Hematopoietic multipotent progenitor cell treated with erythropoietin and hydrocortisone succinate and interleukin-3 and kit ligand, for 8 days (in vitro differentiated cells): ENCODE measurements at regions not wholly inside any gene's neighbourhood (a gene's known extent, or its start where the extent isn't known, plus 50 kb on each side); places are given as distances from the start of the nearest gene placed in this dataset.
A peak's percentile ranks its signal among the peaks of the same experiment; 100 is the strongest.

Source experiments
- DNase-seq: peaks from one replicate; pipeline ENCODE4 v3.0.0-alpha.2; 2015

DNA sequence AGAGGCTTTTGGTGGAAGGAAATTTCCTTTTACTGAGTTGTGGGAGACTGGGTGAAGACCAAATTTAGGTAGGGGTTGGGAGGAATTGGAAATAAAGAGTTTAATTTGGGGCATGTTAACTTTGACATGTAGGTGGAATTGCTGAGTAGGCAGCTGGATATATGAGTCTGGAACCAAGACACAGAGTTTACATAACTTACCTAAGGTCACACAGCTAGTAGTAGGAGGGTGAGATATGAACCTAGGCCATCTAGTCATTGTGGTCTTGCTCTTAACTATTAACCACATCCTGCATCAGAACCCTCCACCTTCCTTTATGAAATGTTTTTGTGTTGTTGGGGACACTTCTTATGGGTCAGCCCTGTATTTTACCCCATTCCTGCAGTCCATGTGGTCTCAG lies 113.1 kb downstream of the ICOS start:
- peak; percentile 3 for DNase-seq

DNA sequence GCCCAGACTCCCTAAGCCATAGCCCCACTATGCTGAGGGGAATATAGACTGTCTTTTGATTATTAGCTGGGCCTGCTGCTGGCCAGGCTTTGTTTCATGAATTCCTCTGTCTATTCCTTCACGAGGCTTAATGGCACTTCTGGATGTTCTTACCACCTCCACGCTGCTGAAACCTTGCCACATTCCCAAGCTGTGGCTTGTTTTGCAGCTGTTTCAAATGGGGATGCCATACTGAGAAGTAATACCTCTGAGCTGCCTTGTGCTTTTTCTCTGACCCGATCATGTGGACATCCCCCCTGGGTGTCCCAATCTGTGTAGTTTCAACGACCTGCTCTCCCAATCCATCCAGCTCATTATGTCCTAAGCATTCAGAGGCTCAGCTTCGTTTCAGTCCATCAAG lies 114.1 kb downstream of the ICOS start:
- no peak for DNase-seq

DNA sequence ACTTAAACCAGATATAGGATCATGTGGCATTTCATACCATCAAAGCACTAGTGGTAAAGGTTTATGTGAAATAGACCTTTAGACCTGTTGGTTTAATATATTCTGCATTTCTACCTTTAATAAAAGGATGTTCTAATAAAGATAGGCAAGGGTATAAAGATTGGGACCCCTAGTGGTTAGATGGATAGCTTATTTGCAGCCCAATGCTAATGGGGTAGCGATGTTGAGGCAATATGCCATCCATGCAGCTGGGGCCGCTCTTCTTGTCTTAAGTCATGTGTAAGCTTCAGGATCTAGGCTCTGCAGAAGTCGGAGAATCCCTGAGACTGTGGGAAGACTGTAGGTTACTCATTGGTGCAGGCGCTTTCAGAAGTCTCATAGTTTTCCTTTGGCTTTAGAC lies 114.9 kb downstream of the ICOS start:
- no peak for DNase-seq

DNA sequence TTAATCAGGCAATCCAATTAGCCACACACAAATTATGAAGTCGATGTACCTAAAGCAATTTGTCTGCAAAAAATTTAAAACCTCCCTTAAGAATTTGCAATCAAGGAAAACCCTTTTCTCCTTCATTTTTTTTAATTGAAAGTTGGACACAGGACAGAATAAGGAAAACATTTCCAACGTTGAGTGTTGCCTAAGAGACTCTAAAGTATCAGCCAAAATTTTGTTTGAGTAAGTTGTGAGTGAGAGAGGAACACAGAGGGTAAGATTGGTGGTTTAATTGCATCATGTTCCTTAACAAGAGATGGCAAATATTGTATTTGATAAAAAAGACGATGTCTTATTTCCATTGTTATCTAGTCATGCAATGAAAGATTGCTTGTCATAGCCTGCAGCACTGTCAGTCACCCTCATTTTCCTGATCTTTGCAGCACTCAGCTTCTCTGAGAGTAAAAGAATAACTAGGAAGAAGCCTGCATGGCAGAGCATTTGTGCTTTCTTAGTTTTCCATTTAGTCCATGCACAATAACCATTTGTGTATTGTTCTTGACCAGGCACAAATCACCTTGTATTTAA lies 115.5 kb downstream of the ICOS start:
- DNase-seq, result no peak

DNA sequence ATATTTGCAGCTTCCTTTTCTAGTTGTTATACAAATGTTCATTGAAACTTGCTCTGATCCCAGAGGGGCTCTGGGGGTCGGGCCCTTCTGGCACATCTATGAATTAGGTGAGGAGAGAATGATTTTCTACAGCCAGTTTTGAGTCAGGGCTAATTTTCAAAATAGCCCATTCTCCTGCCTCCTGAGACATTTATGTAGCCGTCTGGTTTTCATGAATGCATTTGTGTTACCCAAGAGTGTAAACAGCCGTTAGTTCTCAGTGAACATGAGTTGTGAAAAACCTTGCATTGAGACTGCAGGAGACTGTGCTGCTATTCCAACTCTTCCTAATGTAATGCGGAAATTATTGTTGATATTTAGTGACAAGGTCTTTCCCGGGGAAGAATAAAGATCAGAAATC lies 122.5 kb downstream of the ICOS start:
- no peak for DNase-seq

DNA sequence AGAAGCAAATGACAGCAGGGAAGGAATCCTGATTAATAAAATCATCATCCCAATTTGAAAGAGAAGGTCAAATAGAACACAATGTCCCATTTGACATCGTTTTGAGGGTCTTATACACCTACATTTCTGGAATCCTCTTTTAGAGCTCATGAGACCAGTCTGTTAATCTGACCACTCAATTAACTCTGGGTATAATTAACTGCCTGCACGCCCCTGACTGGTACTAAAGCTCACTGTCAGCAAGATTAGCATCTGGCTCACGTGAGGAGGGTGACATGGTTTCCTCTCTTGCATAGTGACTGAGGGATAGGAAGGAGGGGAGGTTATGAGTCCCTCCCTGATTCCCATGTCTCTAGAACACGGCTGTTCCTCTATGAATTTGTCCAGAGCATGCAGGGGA lies 124.3 kb downstream of the ICOS start:
- DNase-seq, result no peak

DNA sequence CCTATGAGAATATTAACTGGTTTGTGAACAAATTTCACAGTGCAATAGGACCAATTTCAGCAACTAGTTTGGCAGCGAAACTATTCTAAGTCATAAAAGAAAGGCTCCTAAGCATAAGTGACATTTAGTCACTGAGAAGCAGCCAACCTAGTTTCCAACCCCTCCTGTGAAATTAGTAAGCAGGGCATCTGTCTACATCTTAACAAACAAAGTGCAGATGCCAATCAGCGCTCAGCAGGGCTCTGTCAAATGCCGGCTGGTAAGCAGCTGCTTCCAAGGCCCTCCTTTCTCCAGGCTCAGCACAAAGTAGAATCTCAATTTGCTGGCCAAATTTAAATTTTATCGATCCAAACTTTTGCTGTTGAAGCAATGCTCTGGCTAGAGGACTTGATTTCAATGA lies 124.7 kb downstream of the ICOS start:
- DNase-seq, result no peak

DNA sequence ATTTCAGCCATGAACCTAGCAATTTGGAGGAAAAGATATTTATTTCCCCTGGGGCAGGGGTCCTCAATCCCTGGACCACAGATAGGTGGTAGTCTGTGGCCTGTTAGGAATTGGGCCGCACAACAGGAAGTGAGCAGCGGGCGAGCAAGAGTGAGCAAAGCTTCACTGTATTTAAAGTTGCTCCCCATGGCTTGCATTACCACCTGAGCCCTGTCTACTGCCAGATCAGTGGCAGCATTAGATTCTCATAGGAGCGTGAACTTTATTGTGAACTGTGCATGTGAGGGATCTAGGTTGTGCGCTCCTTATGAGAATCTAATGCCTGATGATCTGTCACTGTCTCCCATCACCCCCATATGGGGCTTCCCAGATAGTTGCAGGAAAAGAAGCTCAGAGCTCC lies 127.6 kb downstream of the ICOS start:
- no peak for DNase-seq

DNA sequence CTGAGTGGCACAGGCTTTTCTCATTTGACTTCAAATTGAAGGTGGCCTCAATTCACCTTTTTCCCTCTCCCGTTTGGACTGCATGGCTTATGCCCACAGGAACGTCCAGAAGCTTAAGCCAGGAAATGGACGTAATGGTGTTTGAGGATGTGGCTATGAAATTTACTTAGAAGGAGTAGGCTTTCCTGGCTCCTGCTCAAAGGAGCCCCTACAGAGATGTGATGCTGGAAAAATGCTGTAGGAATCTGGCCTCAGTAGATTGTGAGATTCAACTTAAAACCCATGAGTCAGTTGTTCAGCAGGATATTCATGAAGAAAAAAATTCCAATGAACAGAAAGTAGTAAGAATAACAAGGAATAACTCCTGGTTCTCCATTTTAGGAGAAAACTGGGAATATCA lies 129.0 kb downstream of the ICOS start:
- DNase-seq, result no peak

DNA sequence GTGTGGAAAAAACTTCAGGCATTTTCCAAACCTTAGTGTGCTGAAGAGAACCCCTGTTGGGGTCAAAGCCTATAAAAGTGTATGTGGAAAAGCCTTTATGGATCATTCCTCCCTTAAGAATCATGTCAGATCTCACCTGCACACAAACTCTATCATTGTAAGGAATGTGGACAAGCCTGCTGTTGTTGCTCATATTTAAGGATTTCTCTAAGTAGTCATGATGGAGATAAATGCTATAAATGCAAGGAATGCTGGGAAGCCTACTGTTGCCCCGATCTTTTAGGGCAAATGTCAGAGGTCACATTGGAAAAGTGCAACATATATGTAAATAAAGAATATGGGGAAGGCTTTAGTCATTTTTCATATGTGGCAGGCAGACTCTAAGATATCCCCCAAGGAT lies 129.5 kb downstream of the ICOS start:
- DNase-seq, result no peak

DNA sequence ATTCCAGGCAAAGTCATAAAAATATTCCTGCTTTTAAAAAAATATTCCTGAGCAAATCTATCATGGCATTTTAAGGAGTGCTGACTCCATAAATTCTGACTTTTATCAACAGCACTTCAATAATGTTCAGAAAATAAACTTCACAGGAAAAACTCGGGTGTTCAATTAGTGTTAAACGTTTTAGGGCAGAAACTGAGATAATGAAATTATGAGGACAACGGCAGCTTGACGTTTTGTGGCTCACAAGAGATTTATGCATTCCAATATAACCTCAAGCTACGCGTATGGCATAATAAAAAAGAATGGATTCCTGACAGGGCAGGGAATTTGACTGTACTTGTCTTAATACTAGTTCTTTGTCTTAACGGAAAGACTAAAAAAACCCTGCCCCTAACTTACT lies 133.2 kb downstream of the ICOS start:
- DNase-seq, result no peak

DNA sequence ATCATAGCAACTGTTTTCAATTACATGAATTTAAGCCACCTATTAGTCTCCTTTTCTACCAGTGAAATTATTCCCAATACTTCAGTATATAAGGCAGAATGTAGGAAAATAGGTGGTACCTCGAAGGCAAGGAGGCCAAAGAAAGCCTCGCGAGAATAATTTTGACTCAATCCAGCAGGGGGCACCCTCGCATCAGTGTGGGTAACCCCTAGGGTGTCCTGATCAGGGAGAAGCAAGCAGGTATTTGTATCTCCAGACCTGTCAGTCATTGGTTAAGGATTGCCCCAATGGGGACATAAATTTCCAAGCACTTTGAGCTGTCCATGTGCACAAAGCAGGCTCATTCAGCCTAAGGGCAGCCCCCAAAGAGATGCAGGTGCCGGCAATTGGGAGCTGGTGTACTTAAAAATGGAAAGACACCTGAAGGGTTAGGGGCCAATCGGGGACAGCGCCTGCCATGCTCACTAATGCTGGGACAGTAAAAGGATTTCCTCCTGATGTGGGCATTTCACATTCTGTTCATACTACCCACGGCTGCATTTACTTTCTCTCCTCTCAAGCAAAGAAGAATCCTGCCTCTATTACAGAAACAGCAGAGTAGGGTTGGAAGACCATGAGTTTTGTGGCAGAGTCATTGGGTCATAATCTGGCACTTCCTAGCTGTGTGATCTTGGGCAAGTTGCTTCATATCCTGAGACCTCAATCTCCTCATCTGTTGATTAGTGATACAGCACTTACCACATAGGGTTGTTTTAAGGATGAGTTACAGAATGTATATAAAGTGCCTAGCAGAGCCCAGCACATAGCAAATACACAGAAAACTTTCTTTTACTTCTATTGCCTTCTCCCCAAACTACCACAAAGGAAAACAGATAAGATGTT lies 136.1 kb downstream of the ICOS start:
- peak; percentile 51 for DNase-seq

DNA sequence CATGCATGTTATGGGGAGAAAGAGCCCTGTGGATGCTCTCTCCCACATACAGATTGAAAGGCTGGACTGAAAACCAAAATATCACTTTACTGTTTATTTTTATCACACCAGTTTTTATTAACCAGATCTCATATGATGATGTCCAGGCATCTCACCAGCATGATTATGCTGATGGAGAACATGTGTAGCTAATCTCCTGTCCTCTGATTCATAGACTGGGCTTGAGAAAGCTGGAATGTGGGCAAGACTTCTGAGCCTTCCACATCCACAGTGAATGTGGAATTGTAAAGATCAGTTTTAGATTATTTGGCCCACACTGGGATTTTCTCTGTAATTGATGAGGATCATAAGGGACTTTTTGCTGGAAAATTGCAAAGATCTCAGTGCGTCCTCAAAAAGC lies 137.9 kb downstream of the ICOS start:
- no peak for DNase-seq

DNA sequence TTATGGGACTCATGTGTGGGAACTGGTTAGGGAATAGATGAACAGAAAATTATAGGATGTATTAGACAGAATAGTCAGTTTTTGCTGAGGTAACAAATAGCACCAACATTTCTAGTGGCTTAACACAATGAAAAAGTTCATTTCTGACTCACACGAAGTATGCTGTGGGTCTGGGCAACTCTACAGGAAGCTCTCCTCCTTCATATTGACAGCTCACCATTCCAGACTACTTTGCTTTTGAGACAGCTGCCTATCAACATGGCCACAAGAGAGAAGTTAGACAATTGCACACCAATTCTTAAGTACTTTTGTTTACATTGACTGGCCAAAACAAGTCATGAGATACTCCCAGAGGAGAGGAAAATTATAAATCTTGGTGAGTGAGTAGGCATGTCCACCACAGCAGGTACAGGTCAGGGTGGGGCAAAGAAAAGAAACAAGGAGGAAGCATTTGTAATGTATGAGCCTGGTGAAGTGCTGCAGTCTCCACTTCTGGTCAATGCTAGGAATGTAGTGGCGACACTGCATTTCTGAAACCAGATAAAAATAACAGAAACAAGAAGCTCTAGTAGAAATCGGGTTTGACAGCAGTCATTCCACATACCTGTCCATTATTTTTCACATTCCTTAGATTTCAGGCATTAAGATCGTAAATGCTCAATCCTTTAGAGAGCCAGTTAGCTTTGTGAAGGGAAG lies 141.6 kb downstream of the ICOS start:
- no peak for DNase-seq

DNA sequence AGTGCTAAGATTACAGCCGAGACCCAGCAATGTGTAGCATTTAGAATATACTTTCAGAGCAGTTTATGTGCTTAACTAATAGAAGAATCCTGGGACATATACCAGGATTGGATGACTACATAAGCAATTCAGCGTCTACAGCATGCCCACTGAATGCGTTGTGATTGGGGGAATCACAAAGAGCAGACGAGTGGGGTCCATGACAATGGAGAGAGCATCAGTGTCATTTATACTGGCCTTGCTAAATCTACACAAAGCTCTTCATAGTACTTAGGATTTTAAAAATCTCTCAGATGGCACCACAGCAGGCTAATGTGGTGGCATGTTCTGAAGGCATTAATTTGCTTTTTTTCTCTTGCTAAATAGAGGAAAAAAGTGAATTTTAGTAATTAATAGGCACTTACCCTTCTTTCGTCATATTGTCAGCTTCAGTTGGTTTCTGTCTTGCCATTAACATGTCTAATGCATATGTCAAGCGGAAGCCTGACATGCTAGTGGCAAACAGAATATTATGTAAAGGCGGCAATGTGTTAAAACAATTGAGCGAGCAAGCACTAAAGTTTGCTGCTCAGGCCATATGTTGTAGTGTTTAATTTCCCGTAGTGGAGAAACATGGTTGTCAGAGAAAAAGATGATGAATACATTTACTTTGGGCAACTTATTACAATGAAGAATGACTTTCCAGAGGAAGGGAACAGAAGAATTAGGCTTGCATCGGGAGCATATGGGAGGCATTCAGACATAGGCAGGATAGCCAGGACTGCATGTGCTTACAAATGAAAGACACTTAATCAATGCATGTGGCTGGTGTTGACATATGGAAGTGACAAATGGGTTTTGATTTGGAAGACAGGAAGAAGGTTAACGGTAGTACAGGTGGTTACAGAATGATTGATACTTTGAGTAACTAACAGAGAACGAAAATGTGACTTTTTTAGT lies 145.2 kb downstream of the ICOS start:
- DNase-seq, result no peak

DNA sequence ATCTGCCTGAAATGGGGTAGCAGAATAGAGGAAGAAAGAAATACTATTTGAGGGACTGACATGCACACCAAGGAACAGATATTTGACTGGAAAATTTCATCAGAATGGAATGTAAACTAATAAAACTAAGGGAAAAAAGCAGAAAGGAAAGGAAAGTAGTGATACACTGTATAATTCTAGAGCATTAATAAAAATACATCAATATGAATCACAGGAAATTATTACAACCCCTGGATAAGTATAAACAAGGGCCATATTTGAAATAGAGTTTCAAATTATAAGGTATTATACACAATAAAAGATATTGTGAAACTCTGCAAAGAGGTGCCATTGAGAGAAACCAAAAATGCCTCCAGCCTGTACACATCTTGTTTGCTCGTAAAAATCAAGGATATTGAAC lies 149.6 kb downstream of the ICOS start:
- DNase-seq, result no peak

DNA sequence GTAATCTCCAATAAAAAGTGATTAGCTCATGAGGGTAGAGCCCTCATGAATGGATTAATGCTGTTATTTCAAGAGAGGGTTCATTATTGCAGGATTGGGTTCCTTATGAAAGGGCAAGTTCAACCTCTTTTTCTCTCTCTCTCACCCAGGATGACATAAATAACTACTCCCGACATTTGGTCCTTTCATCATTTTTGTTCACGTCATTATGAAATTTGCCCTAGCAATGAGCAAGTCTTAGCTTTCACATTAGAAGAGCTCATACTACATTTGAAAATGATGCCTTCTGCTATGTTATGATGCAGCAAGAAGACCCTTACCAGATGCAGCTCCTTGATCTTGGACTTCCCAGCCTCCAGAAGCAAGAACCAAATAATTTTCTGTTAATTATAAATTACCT lies 152.5 kb downstream of the ICOS start:
- DNase-seq, result no peak

DNA sequence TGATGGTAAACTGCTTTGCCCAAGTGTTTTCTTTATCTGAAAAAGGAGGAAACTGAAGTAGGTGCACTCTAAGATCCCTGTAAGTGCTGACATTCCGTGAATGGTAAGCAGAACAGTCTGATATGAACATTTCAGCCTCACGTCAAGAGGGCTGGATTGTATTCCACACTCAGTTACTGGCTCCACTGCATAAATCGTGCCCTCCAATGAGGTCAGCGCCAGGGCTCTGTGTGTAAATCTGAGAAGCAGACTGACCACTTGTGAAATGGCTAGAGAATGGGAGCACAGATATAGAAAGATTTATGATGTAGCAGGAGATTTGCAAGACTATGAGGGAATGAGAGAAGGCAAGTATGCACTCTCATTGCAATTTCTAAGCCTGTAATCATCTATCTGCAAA lies 153.0 kb downstream of the ICOS start:
- no peak for DNase-seq

DNA sequence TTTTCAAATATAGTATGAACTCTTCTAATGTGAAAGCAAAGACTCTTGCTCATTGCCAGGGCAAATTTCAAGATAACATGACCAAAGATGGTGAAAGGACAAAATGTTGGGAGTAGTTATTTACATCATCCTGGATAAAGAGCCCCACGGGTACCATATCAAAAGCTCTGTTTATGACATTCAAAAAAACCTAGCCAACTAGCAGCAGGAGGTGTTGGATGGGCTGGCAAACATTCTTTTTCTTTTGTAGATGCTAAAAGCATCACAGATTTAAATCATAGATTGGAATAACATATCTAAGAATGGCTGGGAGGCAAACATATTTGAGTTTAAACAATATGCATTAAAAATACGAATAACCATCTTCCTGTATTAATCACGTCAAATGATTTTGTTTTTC lies 153.5 kb downstream of the ICOS start:
- DNase-seq, result no peak

DNA sequence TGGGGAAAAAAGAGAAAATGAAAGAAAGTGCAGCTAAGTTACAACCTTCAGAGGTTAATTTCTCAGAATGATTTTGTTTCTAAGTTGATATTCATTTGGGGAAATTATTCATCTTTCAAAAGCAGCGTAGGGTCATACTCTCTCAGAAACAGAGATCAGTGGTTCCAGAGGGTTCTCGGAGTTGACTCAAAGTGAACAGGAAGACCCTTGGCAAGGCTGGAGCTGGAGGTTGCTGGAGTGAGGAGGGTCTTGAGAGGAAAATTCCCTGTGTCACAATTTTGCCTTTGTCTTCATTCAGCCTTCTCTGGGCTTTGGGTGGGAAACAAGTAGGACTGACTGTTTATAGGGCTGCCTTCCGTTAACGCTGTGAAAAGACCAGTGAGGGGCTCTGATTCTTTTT lies 168.2 kb downstream of the ICOS start:
- DNase-seq, result no peak

DNA sequence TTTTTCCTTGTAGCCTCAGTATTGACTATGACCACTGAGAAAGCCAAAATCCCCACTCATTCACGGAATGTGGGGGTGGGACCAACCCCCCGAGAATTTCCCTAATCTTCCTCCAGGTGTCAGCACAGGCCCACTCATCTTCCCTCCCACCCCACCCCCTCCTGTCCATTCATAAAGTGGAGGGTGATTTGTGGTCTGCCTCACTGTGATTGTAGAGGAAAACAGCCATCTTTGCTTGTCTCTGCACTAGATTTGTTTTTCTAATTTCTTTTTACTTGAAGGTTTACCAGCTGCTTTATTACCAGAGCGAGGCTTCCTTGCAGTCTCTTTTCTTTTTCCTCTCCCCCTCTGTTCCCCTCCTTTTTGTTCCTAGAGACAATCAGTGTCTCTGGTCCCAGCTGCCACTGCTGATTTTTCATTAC lies 171.8 kb downstream of the ICOS start:
- no peak for DNase-seq

DNA sequence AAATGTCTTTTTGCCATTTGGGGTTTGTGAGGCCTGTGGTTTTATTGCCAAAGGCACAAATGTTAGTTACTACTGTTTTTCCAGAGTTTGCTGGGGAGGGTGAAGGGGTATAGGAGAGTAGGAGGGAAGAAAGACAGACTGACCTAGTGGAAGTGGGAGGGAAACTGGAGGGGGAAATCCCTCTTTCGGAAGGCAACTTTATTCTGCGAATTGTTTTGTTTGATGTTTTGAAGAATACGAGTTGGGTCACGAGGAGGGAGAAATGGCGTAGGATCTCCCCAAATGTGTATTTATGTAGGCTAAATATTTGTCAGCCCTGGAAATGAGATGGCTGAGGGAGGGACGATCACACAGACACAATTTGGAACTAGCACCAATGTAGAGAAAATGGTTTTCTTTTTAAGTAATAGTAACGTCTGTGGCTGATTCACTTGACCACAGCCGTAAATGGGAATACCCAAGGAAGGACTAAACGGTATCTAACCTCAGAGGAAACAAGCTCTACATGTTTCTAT lies 172.3 kb downstream of the ICOS start:
- DNase-seq, result no peak

DNA sequence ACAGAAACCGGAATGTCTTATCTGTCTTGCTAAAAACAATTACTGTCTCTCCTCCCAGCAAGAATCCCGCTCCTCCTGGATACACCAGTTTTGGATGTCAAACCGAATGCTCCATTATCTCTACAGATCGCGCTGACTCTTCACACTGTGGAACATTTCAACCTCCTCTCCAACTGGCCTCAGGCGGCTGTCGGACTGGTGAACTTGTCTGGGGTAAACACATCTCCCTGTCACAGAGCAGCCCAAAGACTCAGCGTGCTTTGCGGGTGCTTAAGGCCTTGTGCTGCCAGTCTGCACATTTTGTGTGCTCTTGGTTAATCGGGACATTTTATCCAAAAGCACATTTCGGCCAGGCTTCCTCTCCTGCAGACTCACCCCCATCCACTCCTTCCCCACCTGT lies 173.1 kb downstream of the ICOS start:
- DNase-seq, result no peak
